Osteocyte (in vitro differentiated cells): ENCODE measurements at regions not wholly inside any gene's neighbourhood (a gene's known extent, or its start where the extent isn't known, plus 50 kb on each side); places are given as distances from the start of the nearest gene placed in this dataset.

ENCODE experiments used
- DNase-seq: peaks from one replicate; pipeline ENCODE4 v3.0.0; 2021; ENCODE audit warnings: mixed read lengths; ENCODE audit not compliant: unreplicated experiment; ENCODE audit errors: extremely low spot score
- H3K27ac Mint-ChIP-seq: one replicate; pipeline ENCODE4 v1.8.0; 2021; ENCODE audit warnings: mild to moderate bottlenecking, mixed read lengths; ENCODE audit not compliant: unreplicated experiment
- H3K27me3 Mint-ChIP-seq: one replicate; pipeline ENCODE4 v1.8.0; 2021; ENCODE audit warnings: mixed read lengths; ENCODE audit not compliant: unreplicated experiment
- H3K36me3 Mint-ChIP-seq: one replicate; pipeline ENCODE4 v1.8.0; 2021; ENCODE audit warnings: mixed read lengths; ENCODE audit not compliant: unreplicated experiment
- H3K4me1 Mint-ChIP-seq: one replicate; pipeline ENCODE4 v1.8.0; 2021; ENCODE audit warnings: mixed read lengths; ENCODE audit not compliant: unreplicated experiment
- H3K4me3 Mint-ChIP-seq: one replicate; pipeline ENCODE4 v1.8.0; 2021; ENCODE audit warnings: mild to moderate bottlenecking, moderate library complexity, mixed read lengths; ENCODE audit not compliant: unreplicated experiment
- H3K9me3 Mint-ChIP-seq: one replicate; pipeline ENCODE4 v1.8.0; 2021; ENCODE audit warnings: mixed read lengths; ENCODE audit not compliant: unreplicated experiment
- CTCF ChIP-seq: fragments of 200-600 bp; sonication (generic); IDR thresholded peaks from 2 replicates; pipeline ENCODE4 v1.5.0; 2021; ENCODE audit warnings: antibody characterized with exemption, mild to moderate bottlenecking, moderate library complexity

- Mint-ChIP-seq H3K4me3 (no peak overlapping the region), H3K27me3 (no peaks in the 10 kb centered on the region), H3K36me3 (no peaks in the 10 kb centered on the region), H3K27ac (no peak overlapping the region), H3K4me1 (no peaks in the 10 kb centered on the region), H3K9me3 (peaks cover 6% of the 10 kb centered on the region)
- no peak for TF ChIP-seq CTCF
- no peak for DNase-seq
These were observed 694.3 kb downstream of the KCNJ2 start for GRCh38 chr17:70863436-70864248.

GRCh38 chr17:70865993-70866804, 696.9 kb downstream of the KCNJ2 start:
- Mint-ChIP-seq H3K4me1 (no peaks in the 10 kb centered on the region), H3K9me3 (no peaks in the 10 kb centered on the region), H3K27me3 (no peaks in the 10 kb centered on the region), H3K4me3 (no peak overlapping the region), H3K36me3 (no peaks in the 10 kb centered on the region), H3K27ac (no peak overlapping the region)
- no peak for TF ChIP-seq CTCF
- no peak for DNase-seq

GRCh38 chr17:70868149-70868548, 698.8 kb downstream of the KCNJ2 start:
- Mint-ChIP-seq H3K27ac (no peak overlapping the region), H3K27me3 (no peaks in the 10 kb centered on the region), H3K36me3 (no peaks in the 10 kb centered on the region), H3K4me3 (no peak overlapping the region), H3K4me1 (peaks cover 4% of the 10 kb centered on the region), H3K9me3 (no peaks in the 10 kb centered on the region)
- no peak for TF ChIP-seq CTCF
- no peak for DNase-seq

GRCh38 chr17:70869402-70870085, 700.2 kb downstream of the KCNJ2 start:
- no peak for TF ChIP-seq CTCF
- peaks cover 4% of the 10 kb centered on the region for H3K4me1 Mint-ChIP-seq
- no peaks in the 10 kb centered on the region for H3K27me3 Mint-ChIP-seq
- H3K4me3 Mint-ChIP-seq, result no peak overlapping the region
- H3K9me3 Mint-ChIP-seq, result no peaks in the 10 kb centered on the region
- no peak overlapping the region for H3K27ac Mint-ChIP-seq
- DNase-seq, result no peak
- no peaks in the 10 kb centered on the region for H3K36me3 Mint-ChIP-seq
